ENCODE measurements at regions not wholly inside any gene's neighbourhood (a gene's known extent, or its start where the extent isn't known, plus 50 kb on each side); places are given as distances from the start of the nearest gene placed in this dataset.

DNA sequence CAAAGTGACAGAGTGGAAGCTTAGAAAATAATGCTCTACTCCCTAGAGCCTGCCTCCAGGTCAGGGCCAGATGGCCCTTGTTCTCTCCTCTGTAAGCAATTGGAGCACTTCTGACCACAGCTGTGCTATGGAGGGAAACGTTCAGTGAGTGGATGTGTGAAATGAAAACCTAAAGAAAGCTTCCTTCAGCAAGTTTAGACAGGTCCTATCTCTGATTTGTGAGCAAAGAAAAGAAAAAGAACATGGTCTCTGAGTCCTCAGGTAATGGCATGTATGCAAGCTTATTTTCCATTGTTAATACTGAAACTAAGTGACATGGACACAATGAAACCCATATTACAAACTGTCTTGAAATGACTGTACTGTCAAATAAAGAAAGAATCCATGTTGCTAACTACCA, 1486.8 kb downstream of the EFNB2 start:
- TF ChIP-seq CREB1 (IDR thresholded peaks at IDR 0.05; ENCODE audit: low read depth) = no peak
- no peak for TF ChIP-seq TEAD4 (IDR thresholded peaks at IDR 0.05)
- TF ChIP-seq, protein P1, sequence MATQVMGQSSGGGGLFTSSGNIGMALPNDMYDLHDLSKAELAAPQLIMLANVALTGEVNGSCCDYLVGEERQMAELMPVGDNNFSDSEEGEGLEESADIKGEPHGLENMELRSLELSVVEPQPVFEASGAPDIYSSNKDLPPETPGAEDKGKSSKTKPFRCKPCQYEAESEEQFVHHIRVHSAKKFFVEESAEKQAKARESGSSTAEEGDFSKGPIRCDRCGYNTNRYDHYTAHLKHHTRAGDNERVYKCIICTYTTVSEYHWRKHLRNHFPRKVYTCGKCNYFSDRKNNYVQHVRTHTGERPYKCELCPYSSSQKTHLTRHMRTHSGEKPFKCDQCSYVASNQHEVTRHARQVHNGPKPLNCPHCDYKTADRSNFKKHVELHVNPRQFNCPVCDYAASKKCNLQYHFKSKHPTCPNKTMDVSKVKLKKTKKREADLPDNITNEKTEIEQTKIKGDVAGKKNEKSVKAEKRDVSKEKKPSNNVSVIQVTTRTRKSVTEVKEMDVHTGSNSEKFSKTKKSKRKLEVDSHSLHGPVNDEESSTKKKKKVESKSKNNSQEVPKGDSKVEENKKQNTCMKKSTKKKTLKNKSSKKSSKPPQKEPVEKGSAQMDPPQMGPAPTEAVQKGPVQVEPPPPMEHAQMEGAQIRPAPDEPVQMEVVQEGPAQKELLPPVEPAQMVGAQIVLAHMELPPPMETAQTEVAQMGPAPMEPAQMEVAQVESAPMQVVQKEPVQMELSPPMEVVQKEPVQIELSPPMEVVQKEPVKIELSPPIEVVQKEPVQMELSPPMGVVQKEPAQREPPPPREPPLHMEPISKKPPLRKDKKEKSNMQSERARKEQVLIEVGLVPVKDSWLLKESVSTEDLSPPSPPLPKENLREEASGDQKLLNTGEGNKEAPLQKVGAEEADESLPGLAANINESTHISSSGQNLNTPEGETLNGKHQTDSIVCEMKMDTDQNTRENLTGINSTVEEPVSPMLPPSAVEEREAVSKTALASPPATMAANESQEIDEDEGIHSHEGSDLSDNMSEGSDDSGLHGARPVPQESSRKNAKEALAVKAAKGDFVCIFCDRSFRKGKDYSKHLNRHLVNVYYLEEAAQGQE (IDR thresholded peaks at IDR 0.05; ENCODE audit: low read depth) = no peak
- no peak for TF ChIP-seq NFIC (IDR thresholded peaks at IDR 0.05)
- no peak for TF ChIP-seq ZBTB7A (IDR thresholded peaks at IDR 0.05; ENCODE audit: low read depth)
- TF ChIP-seq RAD21 (IDR thresholded peaks at IDR 0.05; ENCODE audit: low read depth) = no peak
- no peak for TF ChIP-seq USF1 (IDR thresholded peaks at IDR 0.05)
- no peak for TF ChIP-seq EP300 (IDR thresholded peaks at IDR 0.05; ENCODE audit: borderline replicate concordance)
- TF ChIP-seq, protein P2, sequence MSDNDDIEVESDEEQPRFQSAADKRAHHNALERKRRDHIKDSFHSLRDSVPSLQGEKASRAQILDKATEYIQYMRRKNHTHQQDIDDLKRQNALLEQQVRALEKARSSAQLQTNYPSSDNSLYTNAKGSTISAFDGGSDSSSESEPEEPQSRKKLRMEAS (IDR thresholded peaks at IDR 0.05) = no peak
- TF ChIP-seq CEBPB (IDR thresholded peaks at IDR 0.05) = no peak
- TF ChIP-seq EGR1 (IDR thresholded peaks at IDR 0.05) = no peak
- TF ChIP-seq TAF1 (IDR thresholded peaks at IDR 0.05; ENCODE audit: low read depth) = no peak
- no peak for TF ChIP-seq TCF12 (IDR thresholded peaks at IDR 0.05; ENCODE audit: low read depth)
- no peak for TF ChIP-seq YY1 (IDR thresholded peaks at IDR 0.05; ENCODE audit: low read depth)

- TF ChIP-seq ZBTB7A (IDR thresholded peaks at IDR 0.05; ENCODE audit: low read depth) (no peak), YY1 (IDR thresholded peaks at IDR 0.05; ENCODE audit: low read depth) (no peak), NFIC (IDR thresholded peaks at IDR 0.05) (no peak), RAD21 (IDR thresholded peaks at IDR 0.05; ENCODE audit: low read depth) (no peak), CEBPB (IDR thresholded peaks at IDR 0.05) (no peak), EGR1 (IDR thresholded peaks at IDR 0.05) (no peak), FOXM1 (IDR thresholded peaks at IDR 0.05; ENCODE audit: borderline replicate concordance, low read depth) (no peak), EP300 (IDR thresholded peaks at IDR 0.05; ENCODE audit: borderline replicate concordance) (no peak), TEAD4 (IDR thresholded peaks at IDR 0.05) (no peak), CREB1 (IDR thresholded peaks at IDR 0.05; ENCODE audit: low read depth) (no peak), TAF1 (IDR thresholded peaks at IDR 0.05; ENCODE audit: low read depth) (no peak), TCF12 (IDR thresholded peaks at IDR 0.05; ENCODE audit: low read depth) (no peak), USF1 (IDR thresholded peaks at IDR 0.05) (no peak)
- TF ChIP-seq, protein P1 (IDR thresholded peaks at IDR 0.05; ENCODE audit: low read depth) = no peak
- TF ChIP-seq, protein P2 (IDR thresholded peaks at IDR 0.05) = no peak
Measured at GRCh38 chr13:105047676-105048295, 1487.7 kb downstream of the EFNB2 start.

GRCh38 chr13:105037110-105037509, 1498.4 kb downstream of the EFNB2 start:
- no peak for TF ChIP-seq TCF12 (IDR thresholded peaks at IDR 0.05; ENCODE audit: low read depth)
- no peak for TF ChIP-seq CREB1 (IDR thresholded peaks at IDR 0.05; ENCODE audit: low read depth)
- TF ChIP-seq USF1 (IDR thresholded peaks at IDR 0.05) = no peak

DNA sequence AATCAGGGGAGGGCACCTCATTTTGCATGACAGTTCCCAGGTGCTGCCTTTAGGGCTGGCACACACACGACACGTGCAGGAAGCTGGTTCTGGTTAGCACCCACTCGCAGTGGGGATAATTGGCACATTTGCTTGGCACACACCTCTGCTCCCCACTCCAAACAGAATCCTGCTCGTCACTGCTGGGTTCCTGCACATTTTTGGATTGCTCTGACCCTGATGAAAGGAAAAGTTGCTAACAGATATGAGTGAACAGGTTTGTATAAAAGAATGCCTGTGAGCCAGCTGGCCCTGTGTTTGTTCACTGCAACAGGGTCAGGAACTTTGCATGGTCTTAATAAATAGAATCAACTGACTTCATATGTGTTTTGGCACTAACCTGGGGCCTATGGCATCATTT, 1500.4 kb downstream of the EFNB2 start:
- TF ChIP-seq CREB1 (IDR thresholded peaks at IDR 0.05; ENCODE audit: low read depth) (no peak), CEBPB (IDR thresholded peaks at IDR 0.05) (no peak)

DNA sequence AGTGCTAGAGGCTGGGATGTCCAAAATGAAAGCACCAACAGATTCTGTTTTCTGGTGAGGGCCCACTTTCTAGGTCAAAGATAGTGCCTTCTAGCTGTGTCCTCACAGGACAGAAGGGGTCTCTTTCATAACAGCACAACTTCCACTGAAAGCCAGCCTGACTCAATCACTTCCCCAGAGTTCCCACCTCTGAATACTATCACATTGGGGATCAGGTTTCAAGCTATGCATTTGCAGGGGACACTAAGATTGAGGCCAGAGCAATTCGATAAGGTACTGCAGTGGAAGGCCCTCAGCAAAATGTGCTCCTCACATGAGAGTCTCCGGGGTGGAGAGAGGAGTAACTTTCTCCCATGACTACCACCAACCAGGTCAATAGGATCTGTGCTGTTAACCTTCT, 1501.5 kb downstream of the EFNB2 start:
- TF ChIP-seq TCF12 (IDR thresholded peaks at IDR 0.05; ENCODE audit: low read depth) (no peak), TAF1 (IDR thresholded peaks at IDR 0.05; ENCODE audit: low read depth) (no peak), RAD21 (IDR thresholded peaks at IDR 0.05; ENCODE audit: low read depth) (no peak), ZBTB7A (IDR thresholded peaks at IDR 0.05; ENCODE audit: low read depth) (no peak), EP300 (IDR thresholded peaks at IDR 0.05; ENCODE audit: borderline replicate concordance) (no peak), NFIC (IDR thresholded peaks at IDR 0.05) (no peak), USF1 (IDR thresholded peaks at IDR 0.05) (no peak), CEBPB (IDR thresholded peaks at IDR 0.05) (no peak), YY1 (IDR thresholded peaks at IDR 0.05; ENCODE audit: low read depth) (no peak), TEAD4 (IDR thresholded peaks at IDR 0.05) (no peak), EGR1 (IDR thresholded peaks at IDR 0.05) (no peak), FOXM1 (IDR thresholded peaks at IDR 0.05; ENCODE audit: borderline replicate concordance, low read depth) (no peak)
